Activated naive CD4-positive, alpha-beta T cell (primary cell): ENCODE measurements at regions not wholly inside any gene's neighbourhood (a gene's known extent, or its start where the extent isn't known, plus 50 kb on each side); places are given as distances from the start of the nearest gene placed in this dataset.

Experiments
- DNase-seq, 4 experiments: peaks; one replicate each; lab custom pipeline; 2025; lab: John Stamatoyannopoulos, UW

GRCh38 chr10:42973411-42973810 lies 103.5 kb upstream of the RET start:
- DNase-seq, result no peak

DNA sequence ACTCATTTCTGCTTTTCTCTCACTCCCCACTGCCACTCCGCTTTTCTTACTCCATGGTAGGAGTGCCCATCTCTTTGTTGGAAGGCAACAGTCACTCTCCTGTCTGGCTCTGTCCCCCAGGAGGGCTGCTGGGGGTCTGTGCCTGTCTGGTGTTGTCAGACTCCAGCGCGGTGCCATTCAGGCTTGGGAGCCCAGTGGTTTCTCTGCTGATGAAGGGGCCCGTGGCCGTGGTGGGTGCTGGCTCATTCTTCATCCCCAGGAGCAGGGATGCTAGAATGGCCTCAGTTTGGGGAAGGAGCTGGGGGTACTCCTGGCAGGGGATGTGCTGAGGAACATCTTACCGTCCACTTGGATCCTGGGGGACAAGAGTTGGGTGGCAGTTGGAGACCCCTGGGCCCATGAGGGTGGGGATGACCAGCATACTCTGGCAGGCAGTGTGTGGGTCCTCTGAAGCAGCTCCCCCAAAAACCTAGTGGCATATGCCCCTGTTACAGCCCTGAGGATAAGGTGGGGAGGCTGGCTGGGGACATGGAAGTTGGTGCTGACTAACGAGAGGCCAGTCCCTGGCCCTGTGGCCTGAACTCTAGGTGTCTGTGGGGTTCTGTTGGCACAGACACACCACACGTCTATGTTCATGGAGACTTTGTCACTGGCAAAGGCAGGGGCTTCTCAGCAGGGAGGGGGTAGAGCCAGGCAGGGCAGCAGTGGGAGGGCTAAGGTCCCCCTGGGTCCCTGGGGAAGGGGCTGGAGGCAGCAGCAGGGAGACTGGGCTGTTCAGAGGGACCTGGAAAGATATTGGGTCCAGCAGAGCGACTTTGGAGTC lies 102.8 kb upstream of the RET start:
- no peak for DNase-seq

DNA sequence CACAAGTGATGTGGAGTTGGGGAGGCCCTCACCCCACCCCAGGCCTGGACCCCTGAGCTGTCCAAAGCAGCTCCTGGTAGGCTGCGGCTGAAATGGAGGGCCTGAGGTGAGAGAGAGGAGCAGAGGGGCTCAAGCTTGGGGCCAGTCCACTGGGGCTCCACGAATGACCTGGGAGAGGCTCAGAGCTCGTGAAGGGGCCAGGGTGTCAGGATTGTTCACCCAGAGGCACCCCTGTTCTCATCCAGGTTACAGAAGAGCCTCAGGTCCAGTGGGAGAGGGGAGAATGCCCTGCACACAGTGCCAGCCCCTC lies 102.2 kb upstream of the RET start:
- no peak for DNase-seq

- no peak for DNase-seq
Measured at GRCh38 chr10:42975005-42975493, 101.8 kb upstream of the RET start.

GRCh38 chr10:42975558-42976340 lies 101.1 kb upstream of the RET start:
- no peak for DNase-seq

GRCh38 chr10:42976351-42977031 lies 100.4 kb upstream of the RET start:
- no peak for DNase-seq

DNA sequence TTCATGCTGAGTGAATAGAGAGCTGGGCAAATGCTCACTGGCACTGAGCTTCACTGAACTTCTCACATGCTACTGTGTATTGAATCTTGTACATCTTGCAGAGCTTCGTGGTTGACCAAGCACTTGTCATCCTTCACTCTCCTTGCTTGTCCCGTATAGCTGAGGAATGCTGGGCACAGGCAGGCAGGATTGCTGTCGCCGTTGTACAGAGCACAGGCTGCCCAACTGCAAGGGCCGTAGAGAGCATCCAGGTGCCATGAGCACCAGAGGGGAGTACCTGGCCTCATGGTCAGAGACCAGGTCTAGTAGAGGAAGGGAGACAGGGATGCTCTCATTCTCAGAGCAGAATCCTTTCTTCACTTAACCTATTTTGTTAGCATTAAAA lies 99.8 kb upstream of the RET start:
- DNase-seq, result no peak

DNA sequence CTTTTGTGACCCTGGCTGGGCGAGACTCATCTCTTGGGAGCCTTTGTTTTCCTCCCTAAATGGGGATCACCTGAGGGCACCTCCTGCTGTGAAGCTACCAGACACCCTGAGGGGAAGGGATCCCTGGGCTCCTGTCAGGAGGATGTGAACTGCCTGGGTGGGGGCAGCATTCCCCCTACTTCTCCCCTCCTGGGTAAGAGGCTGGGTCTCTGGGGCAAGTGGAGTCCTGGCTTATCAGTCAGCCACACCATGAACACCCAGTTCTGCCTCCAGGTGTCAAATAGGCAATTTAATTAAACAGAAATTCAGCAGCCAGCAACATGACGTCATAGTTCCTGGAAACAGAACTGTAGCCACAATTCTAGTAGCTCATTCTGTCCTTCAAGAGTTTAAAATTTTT lies 97.7 kb upstream of the RET start:
- DNase-seq, result no peak

DNA sequence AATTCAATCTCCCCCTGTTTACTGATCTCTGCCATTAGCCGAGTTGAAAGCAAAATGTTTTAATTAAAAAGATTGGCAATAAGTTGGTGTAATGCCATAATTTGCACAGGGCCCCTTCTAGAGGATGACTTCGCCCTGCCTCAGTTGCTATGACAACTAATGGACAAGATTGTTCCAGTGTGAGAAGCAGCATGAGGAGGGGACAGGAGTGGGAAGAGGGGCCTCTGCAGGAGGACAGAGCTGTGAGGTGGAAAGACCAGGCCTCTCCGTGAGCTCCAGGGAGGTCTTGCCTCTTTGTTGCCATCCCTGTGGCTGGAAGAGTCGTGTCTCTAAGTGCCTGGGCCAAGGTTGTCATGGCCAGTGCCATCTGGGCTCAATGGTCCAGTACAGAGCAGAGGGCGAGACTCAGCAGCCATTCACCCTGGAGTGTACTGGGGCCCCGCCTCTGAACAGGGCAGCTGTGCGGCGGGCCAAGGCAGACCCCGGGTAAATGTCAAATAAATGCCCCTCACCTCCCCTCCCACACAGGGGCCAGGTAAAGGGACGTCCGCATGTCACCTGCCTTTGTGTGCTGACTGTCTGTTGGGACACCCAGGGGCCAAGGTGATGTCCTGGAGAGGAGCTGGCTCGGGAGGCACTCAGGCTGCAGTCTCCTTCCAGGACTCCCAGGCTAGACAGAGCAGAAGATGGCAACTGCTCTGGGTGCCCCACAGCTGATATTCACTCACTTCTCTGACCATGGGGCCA lies 97.0 kb upstream of the RET start:
- DNase-seq, result no peak

- no peak for DNase-seq
Measured at GRCh38 chr10:42980553-42981357, 96.1 kb upstream of the RET start.

GRCh38 chr10:42981358-42982236 lies 95.3 kb upstream of the RET start:
- DNase-seq, result no peak

GRCh38 chr10:42982891-42983506 lies 93.9 kb upstream of the RET start:
- DNase-seq, result no peak

GRCh38 chr10:42983591-42983990 lies 93.3 kb upstream of the RET start:
- no peak for DNase-seq

- DNase-seq, result no peak
Measured at GRCh38 chr10:42984035-42984610, 92.7 kb upstream of the RET start.

DNA sequence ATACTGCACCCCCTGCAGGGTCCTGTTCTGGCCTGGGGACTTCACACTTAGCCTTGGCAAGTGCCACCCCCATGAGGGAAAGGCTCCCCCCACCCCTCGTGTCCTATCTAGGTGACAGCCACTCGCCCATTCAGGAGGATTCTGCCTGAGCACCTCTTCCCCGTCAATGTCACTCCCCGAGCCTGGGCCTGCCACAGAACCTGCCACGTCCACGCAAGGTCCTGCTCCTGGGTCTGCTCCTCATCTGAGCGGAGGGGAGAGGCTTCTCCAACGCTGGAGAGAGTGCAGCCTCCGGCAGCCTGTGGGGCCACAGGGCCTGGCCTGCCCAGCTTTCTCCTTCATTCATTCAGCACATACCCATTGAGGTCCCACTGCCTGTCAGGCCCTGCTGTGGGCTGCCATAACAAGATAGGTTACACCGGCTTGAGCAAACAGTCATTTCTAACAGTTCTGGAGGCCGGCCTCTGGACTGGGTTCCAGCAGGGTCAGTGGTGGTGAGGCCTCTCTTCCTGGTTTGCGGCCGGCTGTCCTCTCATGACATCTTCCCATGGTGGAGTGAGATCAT lies 92.0 kb upstream of the RET start:
- no peak for DNase-seq

- DNase-seq, result no peak
Measured at GRCh38 chr10:42985436-42986316, 91.2 kb upstream of the RET start.

DNA sequence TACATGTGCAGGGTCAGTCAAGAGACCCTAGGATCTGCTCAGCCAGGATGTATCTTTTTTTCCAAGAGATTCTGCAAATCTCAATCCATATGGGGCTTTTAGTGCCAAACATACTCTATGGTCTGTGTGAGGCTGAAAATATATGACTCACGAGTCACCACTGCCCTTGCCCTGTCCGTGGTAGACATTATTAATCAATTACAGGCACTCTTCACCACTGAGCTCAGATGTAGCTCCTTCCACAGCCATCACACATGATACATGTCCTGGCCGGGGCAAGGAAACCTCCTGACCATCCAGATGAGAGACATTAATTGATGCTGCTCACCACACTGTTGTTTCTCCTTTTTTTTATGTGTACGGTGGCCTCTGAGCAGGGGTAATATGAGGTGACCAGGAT lies 90.2 kb upstream of the RET start:
- DNase-seq, result no peak

- DNase-seq, result no peak
Measured at GRCh38 chr10:42987121-42987541, 89.7 kb upstream of the RET start.
